ENCODE measurements at regions not wholly inside any gene's neighbourhood (a gene's known extent, or its start where the extent isn't known, plus 50 kb on each side); places are given as distances from the start of the nearest gene placed in this dataset.

GRCh38 chr4:123583043-123583442, 186.4 kb downstream of the SPRY1 start:
- Histone ChIP-seq H3K27ac (ENCODE audit: low read depth, low read length) (no peak overlapping the region), H3K79me2 (ENCODE audit: control insufficient read depth, low read length) (no peaks in the 10 kb centered on the region), H3K27me3 (ENCODE audit: control insufficient read depth, low read length) (no peaks in the 10 kb centered on the region), H3K36me3 (ENCODE audit: control insufficient read depth, low read length) (no peaks in the 10 kb centered on the region), H3K9me2 (replicated peaks; ENCODE audit: control insufficient read depth, low read length) (no peaks in the 10 kb centered on the region), H4K20me1 (ENCODE audit: control insufficient read depth, insufficient read depth, low read depth, low read length) (no peaks in the 10 kb centered on the region), H3F3A (ENCODE audit: control insufficient read depth, insufficient read depth) (no peaks in the 10 kb centered on the region), H3K4me2 (ENCODE audit: low read length) (no peak overlapping the region), H3K4me1 (ENCODE audit: control insufficient read depth, low read length) (no peaks in the 10 kb centered on the region), H3K4me3 (ENCODE audit: low read length) (no peak overlapping the region), H3K9me3 (ENCODE audit: control insufficient read depth, insufficient read depth, low read length) (no peaks in the 10 kb centered on the region)
- TF ChIP-seq, protein P1, sequence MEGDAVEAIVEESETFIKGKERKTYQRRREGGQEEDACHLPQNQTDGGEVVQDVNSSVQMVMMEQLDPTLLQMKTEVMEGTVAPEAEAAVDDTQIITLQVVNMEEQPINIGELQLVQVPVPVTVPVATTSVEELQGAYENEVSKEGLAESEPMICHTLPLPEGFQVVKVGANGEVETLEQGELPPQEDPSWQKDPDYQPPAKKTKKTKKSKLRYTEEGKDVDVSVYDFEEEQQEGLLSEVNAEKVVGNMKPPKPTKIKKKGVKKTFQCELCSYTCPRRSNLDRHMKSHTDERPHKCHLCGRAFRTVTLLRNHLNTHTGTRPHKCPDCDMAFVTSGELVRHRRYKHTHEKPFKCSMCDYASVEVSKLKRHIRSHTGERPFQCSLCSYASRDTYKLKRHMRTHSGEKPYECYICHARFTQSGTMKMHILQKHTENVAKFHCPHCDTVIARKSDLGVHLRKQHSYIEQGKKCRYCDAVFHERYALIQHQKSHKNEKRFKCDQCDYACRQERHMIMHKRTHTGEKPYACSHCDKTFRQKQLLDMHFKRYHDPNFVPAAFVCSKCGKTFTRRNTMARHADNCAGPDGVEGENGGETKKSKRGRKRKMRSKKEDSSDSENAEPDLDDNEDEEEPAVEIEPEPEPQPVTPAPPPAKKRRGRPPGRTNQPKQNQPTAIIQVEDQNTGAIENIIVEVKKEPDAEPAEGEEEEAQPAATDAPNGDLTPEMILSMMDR (IDR thresholded peaks at IDR 0.05; ENCODE audit: low read depth, low read length, poor library complexity, severe bottlenecking): no peak
- no peak for TF ChIP-seq EZH2phosphoT487 (IDR thresholded peaks at IDR 0.05; ENCODE audit: borderline replicate concordance, low read length)

DNA sequence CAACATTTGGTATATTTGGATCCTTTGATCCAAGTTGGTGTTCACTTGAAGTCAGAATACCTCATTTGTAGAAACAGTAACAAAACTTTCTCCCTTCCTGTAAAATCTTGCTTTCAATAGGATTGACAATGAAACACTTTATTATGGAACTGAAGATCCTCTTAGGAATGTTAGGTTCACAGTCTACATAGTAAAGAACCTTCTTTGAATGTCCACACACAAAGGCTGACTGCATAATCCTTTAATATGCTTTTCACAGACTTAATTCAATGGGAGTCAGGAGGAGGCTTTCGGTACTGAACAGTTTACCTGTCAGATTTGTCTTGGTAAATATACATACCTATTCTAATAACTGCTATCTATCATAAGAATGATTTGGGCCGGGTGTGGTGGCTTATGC, 188.5 kb downstream of the SPRY1 start:
- Histone ChIP-seq H3K4me3 (ENCODE audit: low read length) (no peak overlapping the region), H3K27me3 (ENCODE audit: control insufficient read depth, low read length) (no peaks in the 10 kb centered on the region), H4K20me1 (ENCODE audit: control insufficient read depth, insufficient read depth, low read depth, low read length) (no peaks in the 10 kb centered on the region), H3K79me2 (ENCODE audit: control insufficient read depth, low read length) (no peaks in the 10 kb centered on the region), H3F3A (ENCODE audit: control insufficient read depth, insufficient read depth) (no peaks in the 10 kb centered on the region), H3K9me2 (replicated peaks; ENCODE audit: control insufficient read depth, low read length) (no peaks in the 10 kb centered on the region), H3K4me1 (ENCODE audit: control insufficient read depth, low read length) (no peaks in the 10 kb centered on the region), H3K4me2 (ENCODE audit: low read length) (no peak overlapping the region), H3K27ac (ENCODE audit: low read depth, low read length) (no peak overlapping the region), H3K9me3 (ENCODE audit: control insufficient read depth, insufficient read depth, low read length) (no peaks in the 10 kb centered on the region), H3K36me3 (ENCODE audit: control insufficient read depth, low read length) (no peaks in the 10 kb centered on the region)
- TF ChIP-seq, protein P1 (IDR thresholded peaks at IDR 0.05; ENCODE audit: low read depth, low read length, poor library complexity, severe bottlenecking): no peak
- no peak for TF ChIP-seq EZH2phosphoT487 (IDR thresholded peaks at IDR 0.05; ENCODE audit: borderline replicate concordance, low read length)

GRCh38 chr4:123587983-123588494, 191.4 kb downstream of the SPRY1 start:
- H3K36me3 ChIP-seq (ENCODE audit: control insufficient read depth, low read length): no peaks in the 10 kb centered on the region
- no peaks in the 10 kb centered on the region for H4K20me1 ChIP-seq (ENCODE audit: control insufficient read depth, insufficient read depth, low read depth, low read length)
- no peaks in the 10 kb centered on the region for H3K9me3 ChIP-seq (ENCODE audit: control insufficient read depth, insufficient read depth, low read length)
- TF ChIP-seq, protein P1 (IDR thresholded peaks at IDR 0.05; ENCODE audit: low read depth, low read length, poor library complexity, severe bottlenecking): no peak
- no peak for TF ChIP-seq EZH2phosphoT487 (IDR thresholded peaks at IDR 0.05; ENCODE audit: borderline replicate concordance, low read length)
- H3F3A ChIP-seq (ENCODE audit: control insufficient read depth, insufficient read depth): no peaks in the 10 kb centered on the region
- no peaks in the 10 kb centered on the region for H3K4me1 ChIP-seq (ENCODE audit: control insufficient read depth, low read length)
- no peaks in the 10 kb centered on the region for H3K9me2 ChIP-seq (replicated peaks; ENCODE audit: control insufficient read depth, low read length)
- no peak overlapping the region for H3K4me3 ChIP-seq (ENCODE audit: low read length)
- no peaks in the 10 kb centered on the region for H3K79me2 ChIP-seq (ENCODE audit: control insufficient read depth, low read length)
- no peak overlapping the region for H3K27ac ChIP-seq (ENCODE audit: low read depth, low read length)
- no peaks in the 10 kb centered on the region for H3K27me3 ChIP-seq (ENCODE audit: control insufficient read depth, low read length)
- H3K4me2 ChIP-seq (ENCODE audit: low read length): no peak overlapping the region

All from DOHH2 (cell line).